WI38 (cell line): ENCODE measurements at regions not wholly inside any gene's neighbourhood (a gene's known extent, or its start where the extent isn't known, plus 50 kb on each side); places are given as distances from the start of the nearest gene placed in this dataset.
"Not testable (repeated sequence)": the region's sequence is repeated elsewhere in the genome, so short reads cannot be mapped to it uniquely, and the experiment has no call there.

Source experiments
- H3K4me3 ChIP-seq: 2 replicates; pipeline ENCODE4 v1.5.1; 2011; ENCODE audit warnings: low read depth, mild to moderate bottlenecking, control low read depth, low read length
- CTCF ChIP-seq: IDR thresholded peaks from 2 replicates; pipeline ENCODE4 v1.5.1; 2012; ENCODE audit warnings: low read depth, mild to moderate bottlenecking, control low read depth, low read length

GRCh38 chr10:8334631-8335030 is 280.1 kb downstream of the GATA3 start:
- H3K4me3 ChIP-seq, result no peak overlapping the region
- TF ChIP-seq CTCF, result no peak

- no peak overlapping the region for H3K4me3 ChIP-seq
- TF ChIP-seq CTCF, result no peak
These were observed 282.3 kb downstream of the GATA3 start for GRCh38 chr10:8336629-8337331.

- H3K4me3 ChIP-seq, result no peak overlapping the region
- TF ChIP-seq CTCF, result no peak
These were observed 282.8 kb downstream of the GATA3 start for GRCh38 chr10:8337332-8337651.

- no peak for TF ChIP-seq CTCF
These were observed 283.8 kb downstream of the GATA3 start for GRCh38 chr10:8338177-8338766.

GRCh38 chr10:8344756-8345155 is 290.3 kb downstream of the GATA3 start:
- TF ChIP-seq CTCF, result no peak
- no peak overlapping the region for H3K4me3 ChIP-seq

More at GRCh38 chr10:8338177-8338766, 283.8 kb downstream of the GATA3 start:
- no peak overlapping the region for H3K4me3 ChIP-seq

- no peak for TF ChIP-seq CTCF
- no peak overlapping the region for H3K4me3 ChIP-seq
These were observed 292.4 kb downstream of the GATA3 start for GRCh38 chr10:8346861-8347260.

- H3K4me3 ChIP-seq, result not testable (repeated sequence)
These were observed 293.1 kb downstream of the GATA3 start for GRCh38 chr10:8347614-8348013.
